WTC11 (cell line): ENCODE measurements at regions not wholly inside any gene's neighbourhood (a gene's known extent, or its start where the extent isn't known, plus 50 kb on each side); places are given as distances from the start of the nearest gene placed in this dataset.

ENCODE experiments used
- CTCF ChIP-seq: fragments of 200-600 bp; IDR thresholded peaks from 2 replicates; pipeline ENCODE4 v1.8.0; 2022; ENCODE audit warnings: antibody characterized with exemption
- TF ChIP-seq, protein P1 (sequence below): sonication (generic); formaldehyde crosslinking; IDR thresholded peaks from 2 replicates; pipeline ENCODE4 v1.8.1; 2023; ENCODE audit warnings: mild to moderate bottlenecking, missing genetic modification reagents, moderate library complexity

- TF ChIP-seq CTCF, result no peak
- TF ChIP-seq, protein P1, sequence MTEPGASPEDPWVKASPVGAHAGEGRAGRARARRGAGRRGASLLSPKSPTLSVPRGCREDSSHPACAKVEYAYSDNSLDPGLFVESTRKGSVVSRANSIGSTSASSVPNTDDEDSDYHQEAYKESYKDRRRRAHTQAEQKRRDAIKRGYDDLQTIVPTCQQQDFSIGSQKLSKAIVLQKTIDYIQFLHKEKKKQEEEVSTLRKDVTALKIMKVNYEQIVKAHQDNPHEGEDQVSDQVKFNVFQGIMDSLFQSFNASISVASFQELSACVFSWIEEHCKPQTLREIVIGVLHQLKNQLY, result no peak
These were observed 84.5 kb upstream of the MANSC4 start for GRCh38 chr12:27864521-27864920.
